ENCODE measurements at regions not wholly inside any gene's neighbourhood (a gene's known extent, or its start where the extent isn't known, plus 50 kb on each side); places are given as distances from the start of the nearest gene placed in this dataset.

GRCh38 chr2:67660015-67660602 is 263.0 kb downstream of the ETAA1 start:
- DNase-seq (ENCODE audit: low read depth): no peak

- no peak for DNase-seq (ENCODE audit: low read depth)
Measured at GRCh38 chr2:67660871-67661270, 263.7 kb downstream of the ETAA1 start.

DNA sequence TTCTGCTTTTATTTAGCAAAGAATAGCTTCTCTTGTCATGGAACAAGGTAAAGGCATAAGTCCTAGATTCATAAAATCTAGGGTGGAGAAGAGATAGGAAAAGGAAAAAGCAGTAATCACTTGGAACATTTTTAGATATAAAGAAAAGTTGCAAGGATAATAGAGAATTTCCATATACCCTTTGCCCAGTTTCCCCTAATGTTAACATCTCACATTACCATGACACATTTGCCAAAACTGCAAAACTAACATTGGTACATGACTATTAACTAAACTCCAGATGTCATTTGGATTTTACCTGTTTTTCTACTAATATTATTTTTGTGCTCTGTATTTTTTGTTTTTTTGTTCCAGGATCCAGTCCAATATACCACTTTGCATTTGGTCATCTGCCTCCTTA is 265.1 kb downstream of the ETAA1 start:
- DNase-seq (ENCODE audit: low read depth): no peak

GRCh38 chr2:67663776-67664175 is 266.6 kb downstream of the ETAA1 start:
- DNase-seq (ENCODE audit: low read depth): no peak

- no peak for DNase-seq (ENCODE audit: low read depth)
Measured at GRCh38 chr2:67666386-67667053, 269.4 kb downstream of the ETAA1 start.

DNA sequence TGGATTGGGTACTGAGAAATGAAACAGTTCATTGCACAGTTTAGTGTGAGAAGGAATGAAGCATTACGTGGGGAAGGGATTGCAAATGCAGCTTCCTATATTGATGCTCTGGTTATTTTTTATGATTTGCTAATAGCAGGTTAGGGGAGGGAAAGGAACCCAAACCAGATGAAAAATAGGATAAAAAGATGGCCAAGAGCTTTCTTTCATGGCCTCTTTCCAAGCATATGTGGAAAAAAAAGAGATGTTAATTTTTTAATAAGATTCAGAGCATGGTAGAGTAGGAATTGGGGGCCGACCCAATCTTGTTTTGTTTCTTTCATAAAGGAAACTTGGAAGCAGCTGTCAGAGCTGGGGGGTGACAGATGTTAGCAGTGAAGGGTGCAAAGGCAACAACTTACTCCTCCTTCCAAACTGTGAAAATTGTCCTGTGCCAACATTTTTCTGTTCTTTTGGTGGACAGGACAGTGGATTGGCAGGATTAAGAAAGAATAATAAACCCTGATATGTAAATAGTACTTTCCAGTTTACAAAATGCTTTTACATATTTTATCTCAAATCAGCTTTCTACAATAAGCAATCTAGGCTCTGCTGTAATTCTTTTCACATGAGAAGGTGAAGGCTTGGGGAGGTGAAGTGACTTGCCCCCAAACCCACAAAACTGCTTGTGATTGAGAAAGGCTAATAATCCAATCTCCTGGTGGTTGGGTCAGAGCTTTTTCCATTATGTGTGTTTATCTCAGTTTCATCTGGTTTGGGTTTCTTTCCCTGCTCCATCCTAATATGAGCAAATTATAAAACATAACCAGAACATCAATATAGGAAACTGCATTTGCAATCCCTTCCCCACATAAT is 270.1 kb downstream of the ETAA1 start:
- peak; percentile 38 for DNase-seq (ENCODE audit: low read depth)

- no peak for DNase-seq (ENCODE audit: low read depth)
Measured at GRCh38 chr2:67668538-67668937, 271.4 kb downstream of the ETAA1 start.

DNA sequence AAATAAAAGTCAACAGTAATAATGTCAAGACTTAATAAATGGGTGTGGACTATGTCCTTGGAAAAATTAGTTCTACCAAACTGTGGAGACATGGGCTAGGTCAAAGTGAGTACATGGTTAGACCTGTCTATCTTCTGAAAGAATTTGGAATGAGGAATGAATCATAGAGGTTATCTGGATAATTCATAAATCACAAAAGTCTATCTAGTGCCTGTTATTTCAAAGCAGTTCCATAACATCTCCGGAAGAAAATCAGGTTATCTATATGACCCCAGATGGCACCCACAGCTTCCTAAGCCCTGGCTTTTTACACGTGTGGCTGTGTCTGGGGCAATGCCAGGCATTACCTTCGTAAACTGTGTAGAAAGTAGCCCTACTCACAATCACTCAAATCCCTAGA is 272.0 kb downstream of the ETAA1 start:
- no peak for DNase-seq (ENCODE audit: low read depth)

DNA sequence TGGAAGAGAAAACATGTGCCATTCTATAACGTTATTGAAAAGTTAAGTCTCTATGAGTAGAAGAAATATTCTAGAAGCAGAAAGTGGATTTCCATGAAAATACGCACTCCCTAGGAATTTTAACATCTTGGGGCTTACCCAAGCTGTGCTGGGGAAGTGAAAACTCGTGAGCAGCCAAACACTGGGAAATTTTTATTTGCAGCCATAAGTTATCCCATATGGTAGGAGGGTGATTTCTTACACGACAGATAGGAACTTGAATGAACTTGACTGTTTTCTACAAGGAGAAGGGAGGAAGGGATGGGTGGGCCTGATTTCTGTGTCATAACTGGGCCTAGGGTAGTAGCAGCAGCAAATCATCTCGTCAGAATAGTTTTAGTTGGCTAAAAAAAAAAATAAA is 272.6 kb downstream of the ETAA1 start:
- DNase-seq (ENCODE audit: low read depth): no peak

- no peak for DNase-seq (ENCODE audit: low read depth)
Measured at GRCh38 chr2:67670747-67671183, 273.6 kb downstream of the ETAA1 start.

- no peak for DNase-seq (ENCODE audit: low read depth)
Measured at GRCh38 chr2:67671464-67672450, 274.6 kb downstream of the ETAA1 start.

DNA sequence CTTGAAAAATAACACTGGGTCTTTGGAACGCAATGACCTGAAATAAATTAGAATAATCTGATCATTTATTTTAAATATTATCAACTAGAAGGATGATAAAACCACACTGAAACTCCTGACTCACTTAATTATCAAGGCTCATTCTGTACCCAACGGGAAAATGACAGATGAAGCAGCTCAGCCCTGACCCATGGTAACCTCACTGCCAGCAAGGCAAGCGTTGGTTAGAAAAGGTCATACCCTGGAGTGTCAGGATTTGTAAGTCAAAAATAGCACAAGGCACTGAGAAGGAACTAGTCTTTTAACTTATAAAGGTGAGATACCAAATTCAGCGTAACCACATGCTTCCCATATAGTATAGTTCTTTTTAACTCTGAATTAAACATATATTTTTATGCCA is 277.5 kb downstream of the ETAA1 start:
- no peak for DNase-seq (ENCODE audit: low read depth)

- DNase-seq (ENCODE audit: low read depth): no peak
Measured at GRCh38 chr2:67684991-67685390, 287.9 kb downstream of the ETAA1 start.

GRCh38 chr2:67686254-67686653 is 289.1 kb downstream of the ETAA1 start:
- DNase-seq (ENCODE audit: low read depth): no peak

DNA sequence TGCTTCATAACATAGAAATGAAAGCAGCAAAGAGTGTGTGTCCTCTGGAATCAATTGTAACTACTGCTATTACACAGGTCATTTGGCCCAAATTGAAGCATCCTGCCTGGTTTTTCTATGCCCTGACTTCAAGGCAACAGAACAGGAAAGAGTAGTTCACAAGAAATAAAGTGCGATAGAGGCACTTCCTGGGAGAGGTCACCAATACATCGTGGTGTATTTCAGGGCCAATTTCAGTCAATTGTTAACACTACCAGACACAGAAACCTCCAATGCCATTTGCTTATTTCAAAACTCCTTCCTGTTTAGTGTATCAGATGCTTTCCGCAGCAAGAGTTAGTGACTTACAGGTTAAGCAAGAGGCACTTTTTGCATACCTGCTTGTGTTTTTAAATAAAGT is 292.1 kb downstream of the ETAA1 start:
- no peak for DNase-seq (ENCODE audit: low read depth)

DNA sequence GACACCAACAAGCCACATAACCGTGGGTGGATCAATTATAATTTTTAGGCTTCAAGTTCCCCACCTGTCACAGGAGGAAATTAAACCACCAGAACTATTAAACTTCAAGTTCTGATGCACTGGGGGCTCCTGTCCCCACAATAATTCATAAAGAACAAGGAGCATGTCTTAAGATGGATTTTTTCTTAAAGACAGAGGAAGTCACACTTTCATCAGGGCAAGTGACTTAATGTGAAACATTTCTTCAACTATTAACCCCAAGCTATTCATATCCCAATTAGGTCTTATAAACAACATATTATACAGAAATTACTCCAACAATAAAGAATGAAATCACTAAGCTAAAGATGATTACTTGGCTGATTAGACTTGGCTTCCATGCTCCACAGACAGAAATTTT is 292.5 kb downstream of the ETAA1 start:
- no peak for DNase-seq (ENCODE audit: low read depth)

DNA sequence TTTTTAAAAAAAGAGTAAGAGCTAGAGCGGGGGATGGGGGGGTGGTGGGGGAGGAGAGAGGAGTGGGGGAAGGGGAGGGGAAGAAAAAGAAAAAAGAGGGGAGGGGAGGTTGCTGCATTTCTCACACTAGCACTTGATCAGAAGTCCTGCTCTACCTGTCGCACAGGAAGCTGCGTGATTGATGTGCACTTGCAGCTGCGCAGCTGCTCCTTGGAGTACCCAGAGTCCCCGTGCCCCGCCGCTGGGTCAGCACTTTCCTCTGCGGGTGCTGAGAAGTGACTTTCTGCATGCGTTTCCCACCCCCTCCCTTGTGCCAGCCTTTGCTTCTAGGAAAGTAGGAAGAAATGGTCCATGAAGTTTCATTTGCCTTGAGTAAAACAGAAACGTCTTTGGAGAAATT is 297.3 kb downstream of the ETAA1 start:
- DNase-seq (ENCODE audit: low read depth): no peak

DNA sequence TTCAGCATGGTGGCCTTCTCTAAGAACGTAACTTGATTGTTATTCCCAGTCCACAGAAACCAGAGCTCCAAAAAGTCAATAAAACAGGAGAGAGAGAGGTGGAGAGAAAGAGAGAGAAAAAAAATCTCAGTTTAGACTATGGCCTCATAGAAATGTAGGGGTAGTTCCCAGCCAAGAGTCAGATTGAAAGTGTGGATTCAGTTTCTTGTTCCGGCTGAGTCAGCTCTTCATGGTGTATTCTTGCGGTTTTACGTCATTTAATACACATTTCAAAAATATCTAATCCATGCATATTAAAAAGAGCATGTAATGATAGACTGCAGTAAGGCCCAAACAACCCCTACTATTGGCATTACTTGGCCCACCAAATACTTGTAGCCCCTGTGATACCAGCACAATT is 303.9 kb downstream of the ETAA1 start:
- no peak for DNase-seq (ENCODE audit: low read depth)

DNA sequence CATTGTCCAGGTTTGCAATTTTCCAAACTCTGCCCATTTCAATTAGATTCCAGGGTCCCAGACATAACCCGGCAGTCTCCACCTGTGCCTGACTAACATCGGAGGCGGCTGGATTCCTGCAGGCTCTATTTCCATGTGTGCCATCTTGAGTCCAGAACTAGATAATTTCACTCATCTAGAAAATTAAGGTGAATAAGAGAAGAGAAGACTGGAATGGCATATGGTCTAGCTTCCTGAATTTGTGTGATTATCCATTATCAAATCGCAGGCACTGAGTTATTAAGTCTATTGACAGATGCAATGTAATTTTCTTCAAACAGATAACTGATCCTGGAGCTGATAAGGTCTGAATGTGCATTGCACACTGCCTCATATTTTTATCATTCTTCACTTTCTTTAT is 305.2 kb downstream of the ETAA1 start:
- DNase-seq (ENCODE audit: low read depth): no peak

- DNase-seq (ENCODE audit: low read depth): no peak
Measured at GRCh38 chr2:67702937-67703336, 305.8 kb downstream of the ETAA1 start.

DNA sequence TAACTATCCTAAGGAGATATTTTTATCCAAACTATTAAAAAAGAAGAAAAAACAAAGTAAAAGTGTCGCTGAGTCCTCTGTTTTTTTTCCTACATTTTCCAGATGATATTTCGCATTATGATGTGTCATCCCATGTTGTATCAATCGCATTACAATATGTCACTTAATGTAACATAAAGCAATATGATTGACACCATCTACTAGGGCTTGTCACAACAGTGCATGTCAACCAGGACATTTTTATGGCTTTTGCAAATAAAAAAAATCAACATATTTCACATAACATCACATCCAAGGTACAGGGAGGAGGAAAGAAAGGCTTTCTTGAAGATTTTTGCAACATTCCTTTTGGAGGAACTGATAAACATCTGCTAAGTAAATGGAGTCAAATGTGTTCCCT is 308.9 kb downstream of the ETAA1 start:
- no peak for DNase-seq (ENCODE audit: low read depth)

GRCh38 chr2:67707896-67708295 is 310.8 kb downstream of the ETAA1 start:
- DNase-seq (ENCODE audit: low read depth): no peak
